Uterus (tissue), 3 donors: ENCODE measurements at regions not wholly inside any gene's neighbourhood (a gene's known extent, or its start where the extent isn't known, plus 50 kb on each side); places are given as distances from the start of the nearest gene placed in this dataset.

ENCODE experiments used
- DNase-seq, 2 donors: peaks; one replicate each; pipeline ENCODE4 v3.0.0-alpha.2; 2019 to 2020
- H3K27ac ChIP-seq, 2 donors: fragments of 200-600 bp; sonication (generic); 1 replicate in 1 of 2; 2 replicates in 1 of 2; pipeline ENCODE4 v1.5.1; 2016 to 2018
- H3K27me3 ChIP-seq, 2 donors: fragments of 200-600 bp; sonication (generic); one replicate each; pipeline ENCODE4 v1.5.1; 2018 to 2019; ENCODE audit warnings: control low read depth in 1 of 2
- H3K36me3 ChIP-seq, 2 donors: fragments of 200-600 bp; sonication (generic); one replicate each; pipeline ENCODE4 v1.5.1; 2019; ENCODE audit warnings: control low read depth in 1 of 2
- H3K4me1 ChIP-seq, 2 donors: fragments of 200-600 bp; sonication (generic); one replicate each; pipeline ENCODE4 v1.5.1; 2018 to 2019; ENCODE audit warnings: control low read depth in 1 of 2
- H3K4me3 ChIP-seq, 2 donors: fragments of 200-600 bp; sonication (generic); 1 replicate in 1 of 2; 2 replicates in 1 of 2; pipeline ENCODE4 v1.5.1; 2018 to 2019; ENCODE audit warnings: mild to moderate bottlenecking in 1 of 2
- H3K9me3 ChIP-seq, 2 donors: fragments of 200-600 bp; sonication (generic); one replicate each; pipeline ENCODE4 v1.5.1; 2019; ENCODE audit warnings: control low read depth in 1 of 2
- CTCF ChIP-seq, 4 experiments: fragments of 200-600 bp in 2 of 4; fragments of 450-650 bp in 2 of 4; sonication (generic) in 2 of 4; IDR thresholded peaks; one replicate each; pipeline ENCODE4 v1.5.1; 2016 to 2019; ENCODE audit warnings: antibody characterized with exemption in 4 of 4, mild to moderate bottlenecking in 2 of 4, moderate library complexity in 1 of 4
- POLR2A ChIP-seq, 2 donors: fragments of 450-650 bp; IDR thresholded peaks; one replicate each; pipeline ENCODE4 v1.6.1; 2016; ENCODE audit warnings: antibody characterized with exemption in 2 of 2, mild to moderate bottlenecking in 1 of 2, moderate library complexity in 1 of 2
- intact Hi-C: fragments of 100-400 bp; cut with DNase I; formaldehyde crosslinking; loops from one replicate; pipeline ENCODE4 v1.15.1; 2023; ENCODE audit warnings: low total_unique reads
- donor health status: DM: yes; HTN: yes; CAD: no.

- Histone ChIP-seq H3K4me3 (no peak overlapping the region), H3K9me3 (no peaks in the 10 kb centered on the region), H3K27ac (no peak overlapping the region), H3K36me3 (no peaks in the 10 kb centered on the region), H3K27me3 (no peaks in the 10 kb centered on the region), H3K4me1 (no peaks in the 10 kb centered on the region)
- DNase-seq, result no peak
- no peak for TF ChIP-seq CTCF (IDR thresholded peaks at IDR 0.05)
- intact Hi-C loops, result no loop called here
These were observed 159.1 kb downstream of the TBX18 start for GRCh38 chr6:84605298-84605697.

- Histone ChIP-seq H3K27ac (no peak overlapping the region), H3K9me3 (no peaks in the 10 kb centered on the region), H3K27me3 (no peaks in the 10 kb centered on the region), H3K36me3 (no peaks in the 10 kb centered on the region), H3K4me1 (no peaks in the 10 kb centered on the region), H3K4me3 (no peak overlapping the region)
- intact Hi-C loops, result no loop called here
- no peak for DNase-seq
- TF ChIP-seq CTCF (IDR thresholded peaks at IDR 0.05) (no peak), POLR2A (IDR thresholded peaks at IDR 0.05) (no peak)
These were observed 163.0 kb downstream of the TBX18 start for GRCh38 chr6:84601366-84601765.

- H3K4me1 ChIP-seq, result no peaks in the 10 kb centered on the region
- no peak overlapping the region for H3K27ac ChIP-seq
- intact Hi-C loops, result no loop called here
- H3K27me3 ChIP-seq, result no peaks in the 10 kb centered on the region
- no peaks in the 10 kb centered on the region for H3K9me3 ChIP-seq
- no peak for TF ChIP-seq CTCF (IDR thresholded peaks at IDR 0.05)
- DNase-seq, result no peak
- no peak overlapping the region for H3K4me3 ChIP-seq
- H3K36me3 ChIP-seq, result no peaks in the 10 kb centered on the region
These were observed 164.4 kb downstream of the TBX18 start for GRCh38 chr6:84599991-84600390.

- no peak for TF ChIP-seq CTCF (IDR thresholded peaks at IDR 0.05)
- TF ChIP-seq POLR2A (IDR thresholded peaks at IDR 0.05), result no peak
- Histone ChIP-seq H3K4me1 (no peaks in the 10 kb centered on the region), H3K4me3 (no peak overlapping the region)
These were observed 167.0 kb downstream of the TBX18 start for GRCh38 chr6:84597238-84597875.

GRCh38 chr6:84596488-84596887 lies 167.9 kb downstream of the TBX18 start:
- DNase-seq, result no peak
- intact Hi-C loops, result no loop called here
- Histone ChIP-seq H3K9me3 (no peaks in the 10 kb centered on the region), H3K27me3 (no peaks in the 10 kb centered on the region), H3K36me3 (no peaks in the 10 kb centered on the region), H3K27ac (no peak overlapping the region), H3K4me3 (no peak overlapping the region), H3K4me1 (no peaks in the 10 kb centered on the region)
- TF ChIP-seq POLR2A (IDR thresholded peaks at IDR 0.05) (no peak), CTCF (IDR thresholded peaks at IDR 0.05) (no peak)

More at GRCh38 chr6:84597238-84597875, 167.0 kb downstream of the TBX18 start:
- no peaks in the 10 kb centered on the region for H3K27me3 ChIP-seq
- no peak overlapping the region for H3K27ac ChIP-seq
- intact Hi-C loops, result no loop called here
- H3K9me3 ChIP-seq, result no peaks in the 10 kb centered on the region
- DNase-seq, result no peak
- H3K36me3 ChIP-seq, result no peaks in the 10 kb centered on the region
